ENCODE measurements at regions not wholly inside any gene's neighbourhood (a gene's known extent, or its start where the extent isn't known, plus 50 kb on each side); places are given as distances from the start of the nearest gene placed in this dataset.
A peak's percentile ranks its signal among the peaks of the same experiment; 100 is the strongest.

GRCh38 chr7:130985361-130985760 is 251.4 kb upstream of the KLF14 start:
- H3K9me3 Mint-ChIP-seq = no peaks in the 10 kb centered on the region
- peak overlapping the region in 1 of 2 donors; percentile 71 for H3K4me3 Mint-ChIP-seq
- DNase-seq = no peak
- H3K36me3 Mint-ChIP-seq (ENCODE audit: insufficient read depth) = peaks cover 59% of the 10 kb centered on the region
- H3K4me1 Mint-ChIP-seq (ENCODE audit: low read depth in 2 of 2) = peaks cover 48 to 57% of the 10 kb centered on the region in 2 donors
- ATAC-seq (replicated peaks) = no peak
- peak overlapping the region; percentile 94 to 99 for H3K27ac Mint-ChIP-seq
- H3K27me3 Mint-ChIP-seq = no peaks in the 10 kb centered on the region

- Mint-ChIP-seq H3K27me3 (no peaks in the 10 kb centered on the region), H3K9me3 (no peaks in the 10 kb centered on the region), H3K27ac (peak overlapping the region; percentile 94 to 99), H3K4me1 (ENCODE audit: low read depth in 2 of 2) (peaks cover 53 to 66% of the 10 kb centered on the region in 2 donors), H3K4me3 (peak overlapping the region; percentile 54 to 71), H3K36me3 (ENCODE audit: insufficient read depth) (peaks cover 64% of the 10 kb centered on the region)
- DNase-seq (peak in 2 of 3 experiments; percentile 22 to 25), ATAC-seq (replicated peaks) (peak; percentile 47)
These were observed 252.3 kb upstream of the KLF14 start for GRCh38 chr7:130986261-130986690.

GRCh38 chr7:130987092-130987491 is 253.1 kb upstream of the KLF14 start:
- DNase-seq = no peak
- Mint-ChIP-seq H3K9me3 (no peaks in the 10 kb centered on the region), H3K4me1 (ENCODE audit: low read depth in 2 of 2) (peaks cover 61 to 75% of the 10 kb centered on the region in 2 donors), H3K36me3 (ENCODE audit: insufficient read depth) (peaks cover 72% of the 10 kb centered on the region), H3K27ac (peak overlapping the region; percentile 94 to 99), H3K27me3 (no peaks in the 10 kb centered on the region), H3K4me3 (peak overlapping the region in 1 of 2 donors; percentile 54)
- no peak for ATAC-seq (replicated peaks)

GRCh38 chr7:130988443-130988842 is 254.4 kb upstream of the KLF14 start:
- peaks cover 63 to 80% of the 10 kb centered on the region in 2 donors for H3K4me1 Mint-ChIP-seq (ENCODE audit: low read depth in 2 of 2)
- peak overlapping the region; percentile 94 to 99 for H3K27ac Mint-ChIP-seq
- ATAC-seq (replicated peaks) = peak; percentile 46

GRCh38 chr7:130989101-130989795 is 255.2 kb upstream of the KLF14 start:
- H3K27ac Mint-ChIP-seq = peak overlapping the region; percentile 94 to 99
- peaks cover 93% of the 10 kb centered on the region for H3K36me3 Mint-ChIP-seq (ENCODE audit: insufficient read depth)
- H3K4me1 Mint-ChIP-seq (ENCODE audit: low read depth in 2 of 2) = peaks cover 65 to 77% of the 10 kb centered on the region in 2 donors
- peak; percentile 40 for ATAC-seq (replicated peaks)
- H3K4me3 Mint-ChIP-seq = peak overlapping the region; percentile 54 to 72
- H3K9me3 Mint-ChIP-seq = no peaks in the 10 kb centered on the region
- DNase-seq = no peak
- no peaks in the 10 kb centered on the region for H3K27me3 Mint-ChIP-seq

More at GRCh38 chr7:130988443-130988842, 254.4 kb upstream of the KLF14 start:
- no peaks in the 10 kb centered on the region for H3K27me3 Mint-ChIP-seq
- H3K9me3 Mint-ChIP-seq = no peaks in the 10 kb centered on the region
- peak in 1 of 3 experiments; percentile 45 for DNase-seq
- peak overlapping the region; percentile 54 to 72 for H3K4me3 Mint-ChIP-seq
- peaks cover 85% of the 10 kb centered on the region for H3K36me3 Mint-ChIP-seq (ENCODE audit: insufficient read depth)

GRCh38 chr7:130990178-130990832 is 256.3 kb upstream of the KLF14 start:
- DNase-seq (peak in 2 of 3 experiments; percentile 49 to 50), ATAC-seq (replicated peaks) (peak; percentile 62)
- H3K36me3 Mint-ChIP-seq (ENCODE audit: insufficient read depth) = peaks cover 92% of the 10 kb centered on the region
- no peaks in the 10 kb centered on the region for H3K9me3 Mint-ChIP-seq
- no peaks in the 10 kb centered on the region for H3K27me3 Mint-ChIP-seq
- peaks cover 69 to 80% of the 10 kb centered on the region in 2 donors for H3K4me1 Mint-ChIP-seq (ENCODE audit: low read depth in 2 of 2)
- H3K4me3 Mint-ChIP-seq = peak overlapping the region; percentile 5 to 53
- peak overlapping the region; percentile 94 to 99 for H3K27ac Mint-ChIP-seq

- DNase-seq = no peak
These were observed 259.8 kb upstream of the KLF14 start for GRCh38 chr7:130993671-130994365.

GRCh38 chr7:130994378-130995115 is 260.5 kb upstream of the KLF14 start:
- H3K9me3 Mint-ChIP-seq = no peaks in the 10 kb centered on the region
- no peaks in the 10 kb centered on the region for H3K27me3 Mint-ChIP-seq
- ATAC-seq (replicated peaks) (no peak), DNase-seq (no peak)
- peak overlapping the region in 1 of 2 donors; percentile 66 for H3K4me3 Mint-ChIP-seq
- peaks cover 90% of the 10 kb centered on the region for H3K36me3 Mint-ChIP-seq (ENCODE audit: insufficient read depth)
- H3K4me1 Mint-ChIP-seq (ENCODE audit: low read depth in 2 of 2) = peaks cover 65 to 75% of the 10 kb centered on the region in 2 donors
- peak overlapping the region; percentile 83 to 94 for H3K27ac Mint-ChIP-seq

More at GRCh38 chr7:130993671-130994365, 259.8 kb upstream of the KLF14 start:
- no peak for ATAC-seq (replicated peaks)
- peak overlapping the region; percentile 83 to 94 for H3K27ac Mint-ChIP-seq
- H3K27me3 Mint-ChIP-seq = no peaks in the 10 kb centered on the region
- peak overlapping the region in 1 of 2 donors; percentile 66 for H3K4me3 Mint-ChIP-seq
- H3K36me3 Mint-ChIP-seq (ENCODE audit: insufficient read depth) = peaks cover 90% of the 10 kb centered on the region
- H3K4me1 Mint-ChIP-seq (ENCODE audit: low read depth in 2 of 2) = peaks cover 65 to 77% of the 10 kb centered on the region in 2 donors
- no peaks in the 10 kb centered on the region for H3K9me3 Mint-ChIP-seq

- Mint-ChIP-seq H3K27ac (peak overlapping the region; percentile 83 to 94), H3K4me3 (peak overlapping the region in 1 of 2 donors; percentile 71), H3K9me3 (no peaks in the 10 kb centered on the region), H3K36me3 (ENCODE audit: insufficient read depth) (peaks cover 87% of the 10 kb centered on the region), H3K27me3 (no peaks in the 10 kb centered on the region), H3K4me1 (ENCODE audit: low read depth in 2 of 2) (peaks cover 60 to 71% of the 10 kb centered on the region in 2 donors)
- ATAC-seq (replicated peaks) (no peak), DNase-seq (no peak)
These were observed 261.5 kb upstream of the KLF14 start for GRCh38 chr7:130995252-130996081.

GRCh38 chr7:130996205-130996832 is 262.3 kb upstream of the KLF14 start:
- Mint-ChIP-seq H3K9me3 (no peaks in the 10 kb centered on the region), H3K27ac (peak overlapping the region; percentile 82 to 94), H3K4me1 (ENCODE audit: low read depth in 2 of 2) (peaks cover 56 to 62% of the 10 kb centered on the region in 2 donors), H3K27me3 (no peaks in the 10 kb centered on the region), H3K36me3 (ENCODE audit: insufficient read depth) (peaks cover 86% of the 10 kb centered on the region), H3K4me3 (peak overlapping the region; percentile 56 to 71)
- no peak for DNase-seq
- no peak for ATAC-seq (replicated peaks)

GRCh38 chr7:130996833-130997231 is 262.8 kb upstream of the KLF14 start:
- no peaks in the 10 kb centered on the region for H3K27me3 Mint-ChIP-seq
- peak overlapping the region; percentile 56 to 71 for H3K4me3 Mint-ChIP-seq
- peak overlapping the region; percentile 82 to 94 for H3K27ac Mint-ChIP-seq
- ATAC-seq (replicated peaks) = peak; percentile 61
- DNase-seq = no peak
- no peaks in the 10 kb centered on the region for H3K9me3 Mint-ChIP-seq
- peaks cover 86% of the 10 kb centered on the region for H3K36me3 Mint-ChIP-seq (ENCODE audit: insufficient read depth)
- H3K4me1 Mint-ChIP-seq (ENCODE audit: low read depth in 2 of 2) = peaks cover 50 to 62% of the 10 kb centered on the region in 2 donors
